ENCODE measurements at regions not wholly inside any gene's neighbourhood (a gene's known extent, or its start where the extent isn't known, plus 50 kb on each side); places are given as distances from the start of the nearest gene placed in this dataset.
"Not testable (repeated sequence)": the region's sequence is repeated elsewhere in the genome, so short reads cannot be mapped to it uniquely, and the experiment has no call there.

- no peaks in the 10 kb centered on the region for H3K9me3 ChIP-seq
- no peaks in the 10 kb centered on the region for H3K4me1 ChIP-seq
- DNase-seq = no peak
- H3K27ac ChIP-seq = no peak overlapping the region
- no peaks in the 10 kb centered on the region for H3K27me3 ChIP-seq
- WGBS, 2 donors (ENCODE audit: low coverage in 1 of 2) = 62% methylated on average over 3 to 16 of the region's 16 CpGs
- in situ Hi-C loops (cut with MboI; ENCODE audit: low pct_ligation_motif_present in 1 of 4, low pct_unique_long_range_greater_than_20kb in 1 of 4, low sequenced_read_pairs in 3 of 4) = no loop called here
- TF ChIP-seq POLR2AphosphoS5 (IDR thresholded peaks at IDR 0.05) = no peak
- TF ChIP-seq POLR2A (IDR thresholded peaks at IDR 0.05) = no peak
- no peak for TF ChIP-seq CTCF (IDR thresholded peaks at IDR 0.05)
- TF ChIP-seq EP300 (IDR thresholded peaks at IDR 0.05; ENCODE audit: low read depth) = no peak
- intact Hi-C loops (cut with DNase I; ENCODE audit: low total_unique reads) = no loop called here
- H3K4me3 ChIP-seq = no peak overlapping the region
- H3K36me3 ChIP-seq = no peaks in the 10 kb centered on the region
These were observed 438.1 kb upstream of the NRP1 start for GRCh38 chr10:33772370-33773252.

- H3K4me1 ChIP-seq; H3K36me3 ChIP-seq; intact Hi-C loops (cut with DNase I; ENCODE audit: low total_unique reads); H3K27ac ChIP-seq; DNase-seq; H3K9me3 ChIP-seq; H3K27me3 ChIP-seq; in situ Hi-C loops (cut with MboI; ENCODE audit: low pct_ligation_motif_present in 1 of 4, low pct_unique_long_range_greater_than_20kb in 1 of 4, low sequenced_read_pairs in 3 of 4); H3K4me3 ChIP-seq: not testable (repeated sequence)
- WGBS, 2 donors (ENCODE audit: low coverage in 1 of 2) = 56 to 79% methylated on average over 5 to 8 of the region's 8 CpGs
These were observed 437.4 kb upstream of the NRP1 start for GRCh38 chr10:33771856-33772255.

GRCh38 chr10:33764694-33765185 lies 430.3 kb upstream of the NRP1 start:
- intact Hi-C loops (cut with DNase I; ENCODE audit: low total_unique reads) (no loop called here), in situ Hi-C loops (cut with MboI; ENCODE audit: low pct_ligation_motif_present in 1 of 4, low pct_unique_long_range_greater_than_20kb in 1 of 4, low sequenced_read_pairs in 3 of 4) (no loop called here)
- no peak overlapping the region for H3K4me3 ChIP-seq
- H3K27ac ChIP-seq = no peak overlapping the region
- no peaks in the 10 kb centered on the region for H3K9me3 ChIP-seq
- no peaks in the 10 kb centered on the region for H3K4me1 ChIP-seq
- 85 to 93% methylated on average over 1 of the region's 1 CpG for WGBS, 2 donors (ENCODE audit: low coverage in 1 of 2)
- TF ChIP-seq POLR2AphosphoS5 (IDR thresholded peaks at IDR 0.05) (no peak), EP300 (IDR thresholded peaks at IDR 0.05; ENCODE audit: low read depth) (no peak), POLR2A (IDR thresholded peaks at IDR 0.05) (no peak), CTCF (IDR thresholded peaks at IDR 0.05) (no peak)
- H3K36me3 ChIP-seq = no peaks in the 10 kb centered on the region
- H3K27me3 ChIP-seq = no peaks in the 10 kb centered on the region
- no peak for DNase-seq

- no peak for DNase-seq
- no peak overlapping the region for H3K27ac ChIP-seq
- in situ Hi-C loops (cut with MboI; ENCODE audit: low pct_ligation_motif_present in 1 of 4, low pct_unique_long_range_greater_than_20kb in 1 of 4, low sequenced_read_pairs in 3 of 4) = no loop called here
- H3K9me3 ChIP-seq = no peaks in the 10 kb centered on the region
- intact Hi-C loops (cut with DNase I; ENCODE audit: low total_unique reads) = no loop called here
- H3K4me1 ChIP-seq = no peaks in the 10 kb centered on the region
- no peaks in the 10 kb centered on the region for H3K36me3 ChIP-seq
- no peaks in the 10 kb centered on the region for H3K27me3 ChIP-seq
- no peak overlapping the region for H3K4me3 ChIP-seq
- TF ChIP-seq POLR2AphosphoS5 (IDR thresholded peaks at IDR 0.05) (no peak), POLR2A (IDR thresholded peaks at IDR 0.05) (no peak), EP300 (IDR thresholded peaks at IDR 0.05; ENCODE audit: low read depth) (no peak), CTCF (IDR thresholded peaks at IDR 0.05) (no peak)
- 79 to 83% methylated on average over 12 of the region's 12 CpGs for WGBS, 2 donors (ENCODE audit: low coverage in 1 of 2)
These were observed 425.8 kb upstream of the NRP1 start for GRCh38 chr10:33760056-33760943.
